GM23248 (cell line): ENCODE measurements at regions not wholly inside any gene's neighbourhood (a gene's known extent, or its start where the extent isn't known, plus 50 kb on each side); places are given as distances from the start of the nearest gene placed in this dataset.

Source experiments
- EZH2 ChIP-seq: fragments of 200-600 bp; sonication (generic); IDR thresholded peaks from 2 replicates; pipeline ENCODE4 v1.6.1; 2018; ENCODE audit warnings: antibody characterized with exemption, mild to moderate bottlenecking; ENCODE audit not compliant: insufficient read depth, poor library complexity, severe bottlenecking
- EZH2phosphoT487 ChIP-seq: fragments of 200-600 bp; sonication (generic); IDR thresholded peaks from 2 replicates; pipeline ENCODE4 v1.6.1; 2018; ENCODE audit warnings: antibody characterized with exemption, moderate library complexity, mild to moderate bottlenecking, low read depth; ENCODE audit not compliant: insufficient read depth

- TF ChIP-seq EZH2 (no peak), EZH2phosphoT487 (no peak)
Observed at GRCh38 chr13:58300974-58301681, 669.6 kb downstream of the PCDH17 start.
